ENCODE measurements at regions not wholly inside any gene's neighbourhood (a gene's known extent, or its start where the extent isn't known, plus 50 kb on each side); places are given as distances from the start of the nearest gene placed in this dataset.
A peak's percentile ranks its signal among the peaks of the same experiment; 100 is the strongest.

GRCh38 chr9:115649991-115650472 is 503.6 kb upstream of the PAPPA start:
- TF ChIP-seq POLR2A (IDR thresholded peaks at IDR 0.05), result no peak
- TF ChIP-seq CTCF (IDR thresholded peaks at IDR 0.05), result no peak
- TF ChIP-seq POLR2AphosphoS5 (IDR thresholded peaks at IDR 0.05), result peak; percentile 93
